ENCODE measurements at regions not wholly inside any gene's neighbourhood (a gene's known extent, or its start where the extent isn't known, plus 50 kb on each side); places are given as distances from the start of the nearest gene placed in this dataset.

- Histone ChIP-seq H3K4me1 (ENCODE audit: control insufficient read depth, insufficient read depth, low read length) (no peaks in the 10 kb centered on the region), H3K9ac (ENCODE audit: extremely low read depth, low read length, poor library complexity, severe bottlenecking) (no peak overlapping the region), H3K36me3 (ENCODE audit: control insufficient read depth, insufficient read depth, low read length) (no peaks in the 10 kb centered on the region), H3K9me3 (ENCODE audit: control insufficient read depth, low read length) (peaks cover 10% of the 10 kb centered on the region), H3K27ac (ENCODE audit: low read depth, low read length) (no peak overlapping the region), H3K27me3 (ENCODE audit: control insufficient read depth, insufficient read depth, low read length, poor library complexity, severe bottlenecking) (no peaks in the 10 kb centered on the region), H3K4me3 (ENCODE audit: low read length) (no peak overlapping the region)
- Mint-ChIP-seq H3K4me1 (no peaks in the 10 kb centered on the region), H3K4me3 (no peak overlapping the region), H3K36me3 (ENCODE audit: low read depth) (peaks cover 2% of the 10 kb centered on the region), H3K27ac (no peak overlapping the region), H3K9me3 (peaks cover 21% of the 10 kb centered on the region), H3K27me3 (ENCODE audit: insufficient read depth) (no peaks in the 10 kb centered on the region)
- 90% methylated on average over 4 of the region's 4 CpGs; no CpG with 5 or more reads in 1 of the 2 experiments for WGBS, 2 experiments (ENCODE audit: insufficient coverage in 1 of 2, insufficient read length in 1 of 2)
- no peak for DNase-seq
- no peak for TF ChIP-seq CTCF (conservative IDR thresholded peaks at IDR 0.05)
These were observed 137.4 kb downstream of the C7orf25 start for GRCh38 chr7:42774436-42774835.

GRCh38 chr7:42770114-42770513 is 141.8 kb downstream of the C7orf25 start:
- no peak for DNase-seq
- H3K9me3 Mint-ChIP-seq, result no peaks in the 10 kb centered on the region
- Histone ChIP-seq H3K27ac (ENCODE audit: low read depth, low read length) (no peak overlapping the region), H3K27me3 (ENCODE audit: control insufficient read depth, insufficient read depth, low read length, poor library complexity, severe bottlenecking) (no peaks in the 10 kb centered on the region), H3K9me3 (ENCODE audit: control insufficient read depth, low read length) (no peaks in the 10 kb centered on the region), H3K9ac (ENCODE audit: extremely low read depth, low read length, poor library complexity, severe bottlenecking) (no peak overlapping the region), H3K4me3 (ENCODE audit: low read length) (no peak overlapping the region), H3K4me1 (ENCODE audit: control insufficient read depth, insufficient read depth, low read length) (no peaks in the 10 kb centered on the region), H3K36me3 (ENCODE audit: control insufficient read depth, insufficient read depth, low read length) (no peaks in the 10 kb centered on the region)
- H3K27me3 Mint-ChIP-seq (ENCODE audit: insufficient read depth), result no peaks in the 10 kb centered on the region
- H3K27ac Mint-ChIP-seq, result no peak overlapping the region
- 90 to 100% methylated on average over 2 to 3 of the region's 3 CpGs for WGBS, 2 experiments (ENCODE audit: insufficient coverage in 1 of 2, insufficient read length in 1 of 2)
- no peak for TF ChIP-seq CTCF (conservative IDR thresholded peaks at IDR 0.05)
- H3K4me3 Mint-ChIP-seq, result no peak overlapping the region
- no peaks in the 10 kb centered on the region for H3K4me1 Mint-ChIP-seq
- H3K36me3 Mint-ChIP-seq (ENCODE audit: low read depth), result no peaks in the 10 kb centered on the region

GRCh38 chr7:42768045-42768444 is 143.8 kb downstream of the C7orf25 start:
- no peaks in the 10 kb centered on the region for H3K9me3 Mint-ChIP-seq
- H3K27me3 Mint-ChIP-seq (ENCODE audit: insufficient read depth), result peaks cover 2% of the 10 kb centered on the region
- no peak overlapping the region for H3K9ac ChIP-seq (ENCODE audit: extremely low read depth, low read length, poor library complexity, severe bottlenecking)
- WGBS, 2 experiments (ENCODE audit: insufficient coverage in 1 of 2, insufficient read length in 1 of 2), result 87% methylated on average over 4 of the region's 4 CpGs
- TF ChIP-seq CTCF (conservative IDR thresholded peaks at IDR 0.05), result peak; percentile 45
- no peaks in the 10 kb centered on the region for H3K36me3 ChIP-seq (ENCODE audit: control insufficient read depth, insufficient read depth, low read length)
- no peak overlapping the region for H3K27ac Mint-ChIP-seq
- peak; percentile 53 for DNase-seq
- no peaks in the 10 kb centered on the region for H3K36me3 Mint-ChIP-seq (ENCODE audit: low read depth)
- no peak overlapping the region for H3K4me3 Mint-ChIP-seq
- no peak overlapping the region for H3K4me3 ChIP-seq (ENCODE audit: low read length)
- H3K9me3 ChIP-seq (ENCODE audit: control insufficient read depth, low read length), result no peaks in the 10 kb centered on the region
- H3K27ac ChIP-seq (ENCODE audit: low read depth, low read length), result no peak overlapping the region
- no peaks in the 10 kb centered on the region for H3K4me1 ChIP-seq (ENCODE audit: control insufficient read depth, insufficient read depth, low read length)
- no peaks in the 10 kb centered on the region for H3K4me1 Mint-ChIP-seq
- H3K27me3 ChIP-seq (ENCODE audit: control insufficient read depth, insufficient read depth, low read length, poor library complexity, severe bottlenecking), result no peaks in the 10 kb centered on the region

Measured in endodermal cell (in vitro differentiated cells).